GM12875 (cell line): ENCODE measurements at regions not wholly inside any gene's neighbourhood (a gene's known extent, or its start where the extent isn't known, plus 50 kb on each side); places are given as distances from the start of the nearest gene placed in this dataset.

Source experiments
- H3K4me3 ChIP-seq: one replicate; pipeline ENCODE4 v1.5.1; 2011; ENCODE audit warnings: low read depth, low read length, control low read depth
- TF ChIP-seq, protein P1 (sequence below): IDR thresholded peaks from 2 replicates; pipeline ENCODE4 v1.5.1; 2011; ENCODE audit warnings: low read depth, mild to moderate bottlenecking, control low read depth, inconsistent platforms, low read length, moderate library complexity, borderline replicate concordance; ENCODE audit not compliant: insufficient read depth

DNA sequence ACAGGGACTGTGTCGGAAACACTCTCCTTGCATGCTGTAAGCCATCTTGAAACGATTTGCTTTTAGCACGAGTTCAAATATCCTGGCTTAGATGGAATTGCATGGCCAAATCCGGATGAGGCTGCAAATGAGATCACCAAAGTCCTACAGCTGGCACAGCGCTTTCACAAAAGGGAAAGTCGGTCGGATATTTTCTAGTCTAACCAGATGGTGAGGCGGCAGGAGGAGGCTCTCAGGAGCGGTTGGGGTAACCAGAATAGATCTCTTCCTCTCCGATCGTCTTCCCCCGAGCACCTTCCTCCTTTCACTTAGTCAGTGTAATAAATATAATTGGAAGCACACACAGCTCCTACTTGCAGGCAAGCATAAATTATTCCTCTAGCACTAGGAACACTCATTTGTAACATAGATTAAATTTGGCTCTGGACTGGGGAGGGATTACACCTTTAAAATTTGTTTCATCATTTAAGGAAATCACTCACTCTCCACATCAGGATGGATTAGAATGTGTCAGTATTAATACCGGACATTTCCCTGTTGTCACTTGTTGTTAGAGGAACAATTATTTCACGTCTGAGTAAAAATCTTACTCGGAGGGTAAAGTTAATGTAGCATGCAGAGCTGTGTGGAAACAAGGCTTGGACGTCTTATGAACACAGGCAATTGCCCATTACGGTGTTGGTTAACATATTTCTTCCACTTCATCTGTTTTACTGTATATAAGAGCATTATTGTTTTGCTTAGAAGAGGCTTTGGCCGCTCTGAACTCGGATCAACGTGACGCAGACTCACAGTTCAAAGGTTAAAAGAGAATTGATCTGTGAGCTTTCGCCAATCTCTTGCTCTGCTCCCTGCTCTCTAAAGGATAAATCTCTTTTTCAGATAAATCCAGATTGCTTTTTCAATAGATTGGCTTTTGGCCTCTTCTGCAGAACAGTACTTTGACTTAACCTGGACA is 857.9 kb downstream of the TYW1 start:
- no peak overlapping the region for H3K4me3 ChIP-seq
- TF ChIP-seq, protein P1, sequence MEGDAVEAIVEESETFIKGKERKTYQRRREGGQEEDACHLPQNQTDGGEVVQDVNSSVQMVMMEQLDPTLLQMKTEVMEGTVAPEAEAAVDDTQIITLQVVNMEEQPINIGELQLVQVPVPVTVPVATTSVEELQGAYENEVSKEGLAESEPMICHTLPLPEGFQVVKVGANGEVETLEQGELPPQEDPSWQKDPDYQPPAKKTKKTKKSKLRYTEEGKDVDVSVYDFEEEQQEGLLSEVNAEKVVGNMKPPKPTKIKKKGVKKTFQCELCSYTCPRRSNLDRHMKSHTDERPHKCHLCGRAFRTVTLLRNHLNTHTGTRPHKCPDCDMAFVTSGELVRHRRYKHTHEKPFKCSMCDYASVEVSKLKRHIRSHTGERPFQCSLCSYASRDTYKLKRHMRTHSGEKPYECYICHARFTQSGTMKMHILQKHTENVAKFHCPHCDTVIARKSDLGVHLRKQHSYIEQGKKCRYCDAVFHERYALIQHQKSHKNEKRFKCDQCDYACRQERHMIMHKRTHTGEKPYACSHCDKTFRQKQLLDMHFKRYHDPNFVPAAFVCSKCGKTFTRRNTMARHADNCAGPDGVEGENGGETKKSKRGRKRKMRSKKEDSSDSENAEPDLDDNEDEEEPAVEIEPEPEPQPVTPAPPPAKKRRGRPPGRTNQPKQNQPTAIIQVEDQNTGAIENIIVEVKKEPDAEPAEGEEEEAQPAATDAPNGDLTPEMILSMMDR, result no peak

DNA sequence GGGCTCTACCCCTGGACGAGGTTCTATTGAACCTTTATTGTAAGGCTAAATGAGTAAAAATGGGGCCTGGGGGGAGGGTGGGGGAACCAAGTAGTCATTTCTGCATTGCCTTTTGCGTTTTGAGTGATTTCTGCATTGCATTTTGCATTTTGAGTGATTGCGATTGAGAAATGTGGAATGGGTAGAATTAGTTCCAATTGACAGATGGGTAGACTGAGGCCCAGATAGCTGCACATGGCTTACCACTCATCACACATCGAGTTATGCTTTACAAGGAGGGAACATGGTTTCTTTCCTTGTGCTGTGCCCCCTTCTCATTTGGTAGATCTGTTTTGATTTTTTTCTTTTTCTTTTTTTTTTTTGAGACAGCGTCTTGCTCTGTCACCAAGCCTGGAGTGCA is 858.7 kb downstream of the TYW1 start:
- H3K4me3 ChIP-seq, result no peak overlapping the region
- TF ChIP-seq, protein P1, result no peak

DNA sequence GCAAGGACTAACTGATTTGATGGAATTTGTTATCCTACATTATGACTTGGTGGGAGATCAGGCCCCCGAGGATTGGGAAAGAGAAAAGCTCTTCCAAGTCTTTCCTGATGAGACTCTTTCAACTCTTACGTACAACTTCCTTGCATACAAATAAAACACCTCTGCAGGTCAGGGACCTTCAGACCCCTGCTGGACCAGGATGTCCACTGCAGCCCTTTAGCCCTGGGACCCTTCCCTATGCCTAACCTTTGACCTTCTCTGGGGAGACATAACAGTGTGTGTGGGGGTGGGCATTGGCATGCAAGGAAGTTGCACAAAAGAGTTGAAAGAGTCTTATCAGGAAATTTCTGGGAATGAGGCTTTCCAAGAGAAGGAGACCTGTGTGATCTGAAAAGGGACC is 859.4 kb downstream of the TYW1 start:
- no peak overlapping the region for H3K4me3 ChIP-seq
- TF ChIP-seq, protein P1, result no peak

- H3K4me3 ChIP-seq, result no peak overlapping the region
- TF ChIP-seq, protein P1, result no peak
Observed at GRCh38 chr7:67857698-67858097, 861.1 kb downstream of the TYW1 start.

- H3K4me3 ChIP-seq, result no peak overlapping the region
- TF ChIP-seq, protein P1, result no peak
Observed at GRCh38 chr7:67858931-67859330, 862.3 kb downstream of the TYW1 start.

- TF ChIP-seq, protein P1, result no peak
- no peak overlapping the region for H3K4me3 ChIP-seq
Observed at GRCh38 chr7:67863911-67864310, 867.3 kb downstream of the TYW1 start.

DNA sequence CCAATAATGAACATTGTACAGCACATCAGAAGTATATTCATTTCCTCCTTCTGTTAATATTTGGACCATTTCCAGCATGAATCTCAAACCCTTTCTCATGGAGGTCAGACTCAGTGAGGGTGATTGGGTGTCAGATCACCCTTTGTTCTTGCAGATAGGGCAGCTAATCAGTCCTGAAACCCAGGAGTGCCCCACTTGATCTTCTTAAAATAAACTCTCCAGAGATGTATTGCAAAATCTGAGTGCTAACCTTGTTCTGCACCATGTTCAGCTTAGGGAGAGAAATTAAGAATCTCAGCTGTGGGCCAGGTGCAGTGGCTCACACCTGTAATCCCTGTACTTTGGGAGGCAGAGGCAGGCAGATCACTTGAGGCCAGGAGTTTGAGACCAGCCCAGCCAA is 869.4 kb downstream of the TYW1 start:
- H3K4me3 ChIP-seq, result no peak overlapping the region
- TF ChIP-seq, protein P1, result no peak
